ENCODE measurements at regions not wholly inside any gene's neighbourhood (a gene's known extent, or its start where the extent isn't known, plus 50 kb on each side); places are given as distances from the start of the nearest gene placed in this dataset.

DNA sequence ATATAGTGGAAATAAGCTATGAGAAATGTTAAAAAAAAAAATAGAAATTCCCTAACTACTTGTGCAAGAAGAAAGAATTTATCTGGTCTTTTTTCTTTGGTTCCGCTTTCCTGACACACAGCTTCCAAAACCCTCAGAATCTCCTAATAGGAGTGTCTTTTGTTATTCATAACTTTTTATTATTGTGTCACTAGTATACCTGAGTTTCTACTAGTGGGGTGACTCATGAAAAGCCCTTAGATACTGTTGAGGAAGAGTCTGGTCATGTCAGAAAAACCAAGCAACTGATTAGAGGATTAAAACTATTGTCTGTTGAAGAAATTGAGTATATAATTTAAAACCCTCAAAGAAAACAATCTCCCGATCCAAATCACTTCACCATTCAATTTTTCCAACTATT is 152.8 kb upstream of the IFNE start:
- H3K9me3 ChIP-seq (ENCODE audit: insufficient read depth, low read depth, low read length): no peaks in the 10 kb centered on the region
- WGBS: 93% methylated on average over 1 of the region's 2 CpGs
- no peaks in the 10 kb centered on the region for H3K36me3 ChIP-seq (ENCODE audit: insufficient read depth, low read length)
- H3K9ac ChIP-seq (ENCODE audit: low read depth, low read length): no peak overlapping the region
- no peaks in the 10 kb centered on the region for H3K27me3 ChIP-seq (ENCODE audit: insufficient read depth, low read length)
- no peaks in the 10 kb centered on the region for H3K4me1 ChIP-seq (ENCODE audit: insufficient read depth, low read length)
- H3K27ac ChIP-seq (ENCODE audit: low read depth, low read length): no peak overlapping the region
- H3K4me3 ChIP-seq (ENCODE audit: low read length): no peak overlapping the region

DNA sequence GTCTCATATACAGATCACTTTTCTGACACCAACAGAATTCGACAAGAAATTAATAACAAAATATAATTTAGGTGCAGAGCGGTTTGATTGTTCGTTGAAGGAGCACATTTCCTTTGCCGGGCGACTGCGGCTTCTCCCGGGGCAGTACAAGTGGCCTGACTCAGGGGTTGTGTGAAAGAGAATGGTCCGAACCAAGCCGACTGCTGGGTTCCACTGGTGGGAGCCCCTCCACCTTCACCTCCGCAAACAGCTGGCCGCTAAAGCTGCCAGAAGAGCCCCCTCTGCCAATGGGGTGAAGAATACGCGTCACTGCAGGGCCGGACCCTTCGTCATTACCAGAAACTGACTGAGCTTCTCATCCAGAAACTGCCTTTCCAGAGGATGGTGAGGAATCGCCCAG is 156.0 kb upstream of the IFNE start:
- H3K9me3 ChIP-seq (ENCODE audit: insufficient read depth, low read depth, low read length): 0 out of 2 replicates have a peak, but pooled peaks cover 4% of the 10 kb centered on the region
- H3K27ac ChIP-seq (ENCODE audit: low read depth, low read length): no peak overlapping the region
- H3K4me3 ChIP-seq (ENCODE audit: low read length): no peak overlapping the region
- H3K9ac ChIP-seq (ENCODE audit: low read depth, low read length): no peak overlapping the region
- no peaks in the 10 kb centered on the region for H3K27me3 ChIP-seq (ENCODE audit: insufficient read depth, low read length)
- WGBS: 96% methylated on average over 15 of the region's 16 CpGs
- no peaks in the 10 kb centered on the region for H3K4me1 ChIP-seq (ENCODE audit: insufficient read depth, low read length)
- H3K36me3 ChIP-seq (ENCODE audit: insufficient read depth, low read length): no peaks in the 10 kb centered on the region

DNA sequence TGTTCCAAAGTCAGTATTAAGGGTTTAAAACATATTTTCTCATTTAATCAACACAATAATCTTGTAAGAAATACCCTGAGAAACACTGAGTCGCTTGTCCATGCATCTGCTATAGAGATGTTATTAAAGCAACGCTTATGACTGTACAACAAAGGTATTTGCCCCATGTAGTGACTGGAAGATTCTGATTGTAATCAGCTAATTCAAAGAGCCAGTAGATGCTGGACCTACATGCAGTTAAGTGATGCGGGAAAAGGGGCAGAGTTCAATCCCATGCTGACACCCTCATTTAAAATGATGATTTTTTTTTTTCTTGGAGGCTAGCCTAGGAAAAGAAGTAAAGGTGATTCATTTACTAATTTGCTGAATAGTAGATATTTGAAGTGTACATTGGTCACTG is 149.3 kb upstream of the MTAP start:
- Histone ChIP-seq H3K27ac (ENCODE audit: low read depth, low read length) (no peak overlapping the region), H3K27me3 (ENCODE audit: insufficient read depth, low read length) (no peaks in the 10 kb centered on the region), H3K9me3 (ENCODE audit: insufficient read depth, low read depth, low read length) (no peaks in the 10 kb centered on the region; the same call in 1 of the 2 replicates), H3K36me3 (ENCODE audit: insufficient read depth, low read length) (no peaks in the 10 kb centered on the region), H3K9ac (ENCODE audit: low read depth, low read length) (no peak overlapping the region), H3K4me3 (ENCODE audit: low read length) (no peak overlapping the region), H3K4me1 (ENCODE audit: insufficient read depth, low read length) (no peaks in the 10 kb centered on the region)
- WGBS: 98% methylated on average over 3 of the region's 3 CpGs

DNA sequence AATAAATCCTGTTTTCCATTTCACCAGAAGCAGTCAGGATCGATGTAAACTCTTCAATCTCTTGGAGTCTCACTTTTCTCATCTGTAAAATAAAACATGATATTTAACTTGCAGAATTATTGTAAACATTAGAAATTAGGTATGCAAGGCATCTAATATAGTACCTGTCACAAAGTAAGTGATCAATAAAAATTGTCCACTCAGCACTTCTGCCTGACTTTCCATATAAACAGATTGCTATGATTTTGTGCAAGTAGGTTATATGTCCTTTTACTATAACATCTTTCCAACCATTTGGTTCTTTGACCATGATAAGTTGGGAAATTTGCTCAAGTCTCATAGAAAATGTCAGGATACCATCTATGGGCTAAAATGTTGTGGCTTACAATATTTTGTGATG is 148.8 kb upstream of the MTAP start:
- Histone ChIP-seq H3K9me3 (ENCODE audit: insufficient read depth, low read depth, low read length) (no peaks in the 10 kb centered on the region), H3K36me3 (ENCODE audit: insufficient read depth, low read length) (no peaks in the 10 kb centered on the region), H3K9ac (ENCODE audit: low read depth, low read length) (no peak overlapping the region), H3K27me3 (ENCODE audit: insufficient read depth, low read length) (no peaks in the 10 kb centered on the region), H3K4me3 (ENCODE audit: low read length) (no peak overlapping the region), H3K4me1 (ENCODE audit: insufficient read depth, low read length) (no peaks in the 10 kb centered on the region), H3K27ac (ENCODE audit: low read depth, low read length) (no peak overlapping the region)
- no CpG with 5 or more reads among the region's 1 CpG for WGBS

DNA sequence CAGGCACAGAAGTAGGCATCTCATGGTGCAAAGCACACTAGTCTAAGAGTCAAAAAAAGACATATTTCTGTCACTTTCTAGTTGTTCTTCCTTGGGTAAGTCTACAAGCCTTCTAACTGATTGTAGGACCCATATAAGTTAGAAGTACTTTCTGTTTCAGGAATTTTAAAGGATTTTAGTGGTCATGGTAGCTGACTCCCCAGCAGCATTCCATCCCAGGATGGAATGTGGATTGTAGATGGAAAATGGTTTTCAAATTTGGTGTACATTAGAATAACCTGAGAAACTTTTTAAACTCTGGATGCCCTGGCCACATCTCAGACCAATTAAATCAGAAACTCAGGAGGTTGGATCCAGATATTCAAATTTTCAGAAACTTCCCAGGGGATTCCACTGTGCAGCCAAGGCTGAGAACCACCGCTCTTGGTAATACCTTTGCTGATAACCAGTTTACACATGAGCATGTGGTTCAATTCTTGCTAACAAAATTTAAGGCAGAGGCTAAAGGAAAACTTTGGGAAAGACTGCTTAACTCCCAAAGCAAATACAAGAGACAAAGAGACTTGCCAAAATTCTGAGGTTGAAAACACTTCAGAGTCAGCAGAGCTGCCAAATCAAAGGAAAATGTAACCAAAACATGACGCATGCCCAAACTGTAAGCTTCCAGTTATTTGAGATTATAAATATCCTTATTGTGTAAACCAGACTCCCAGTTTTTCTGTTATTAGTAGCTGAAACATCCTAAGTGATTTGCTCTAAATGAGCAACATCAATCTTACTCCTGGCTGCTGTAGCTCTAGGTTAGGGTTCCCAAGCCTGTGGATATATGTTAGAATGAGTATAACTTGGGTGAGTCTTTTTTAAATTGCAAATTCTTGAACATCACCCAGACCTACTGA is 145.4 kb upstream of the MTAP start:
- 96% methylated on average over 1 of the region's 2 CpGs for WGBS
- Histone ChIP-seq H3K9me3 (ENCODE audit: insufficient read depth, low read depth, low read length) (no peaks in the 10 kb centered on the region), H3K36me3 (ENCODE audit: insufficient read depth, low read length) (no peaks in the 10 kb centered on the region), H3K4me3 (ENCODE audit: low read length) (no peak overlapping the region), H3K4me1 (ENCODE audit: insufficient read depth, low read length) (no peaks in the 10 kb centered on the region), H3K9ac (ENCODE audit: low read depth, low read length) (no peak overlapping the region), H3K27ac (ENCODE audit: low read depth, low read length) (no peak overlapping the region), H3K27me3 (ENCODE audit: insufficient read depth, low read length) (no peaks in the 10 kb centered on the region)

DNA sequence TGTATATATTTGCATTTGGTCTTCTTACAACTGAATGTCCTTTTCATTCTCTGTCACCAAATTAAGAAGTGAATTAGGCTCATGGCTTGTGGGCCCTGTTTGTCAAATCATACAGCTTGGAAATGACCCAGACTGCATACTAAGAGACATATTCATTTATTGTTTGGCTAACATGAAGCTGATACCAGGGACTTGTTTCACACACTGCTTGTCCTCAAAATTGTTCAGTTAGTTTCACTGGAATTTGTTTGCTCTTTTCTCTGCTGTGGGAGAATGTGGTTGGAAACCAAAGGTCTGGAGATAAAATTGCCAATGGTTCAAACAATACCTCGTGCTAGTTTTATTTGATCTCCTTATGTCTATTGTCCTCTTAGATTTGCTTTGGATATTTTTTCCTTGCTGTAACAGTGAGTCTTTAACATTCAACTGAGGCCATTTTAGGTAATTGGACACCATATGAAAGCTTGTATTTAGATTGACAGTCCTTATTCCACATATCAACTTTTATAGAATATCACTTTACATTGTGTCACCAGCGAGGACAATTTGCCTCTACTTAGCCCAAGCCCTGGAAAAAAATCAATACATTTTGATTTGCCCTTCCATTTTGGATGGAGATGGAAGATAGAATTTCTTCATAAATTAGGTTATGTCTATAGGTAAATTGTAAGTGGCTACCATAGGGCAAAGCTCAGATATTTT is 144.3 kb upstream of the MTAP start:
- Histone ChIP-seq H3K4me1 (ENCODE audit: insufficient read depth, low read length) (no peaks in the 10 kb centered on the region), H3K9me3 (ENCODE audit: insufficient read depth, low read depth, low read length) (no peaks in the 10 kb centered on the region), H3K9ac (ENCODE audit: low read depth, low read length) (no peak overlapping the region), H3K36me3 (ENCODE audit: insufficient read depth, low read length) (no peaks in the 10 kb centered on the region), H3K27me3 (ENCODE audit: insufficient read depth, low read length) (no peaks in the 10 kb centered on the region), H3K4me3 (ENCODE audit: low read length) (no peak overlapping the region), H3K27ac (ENCODE audit: low read depth, low read length) (no peak overlapping the region)
- WGBS: 95% methylated on average over 2 of the region's 2 CpGs

DNA sequence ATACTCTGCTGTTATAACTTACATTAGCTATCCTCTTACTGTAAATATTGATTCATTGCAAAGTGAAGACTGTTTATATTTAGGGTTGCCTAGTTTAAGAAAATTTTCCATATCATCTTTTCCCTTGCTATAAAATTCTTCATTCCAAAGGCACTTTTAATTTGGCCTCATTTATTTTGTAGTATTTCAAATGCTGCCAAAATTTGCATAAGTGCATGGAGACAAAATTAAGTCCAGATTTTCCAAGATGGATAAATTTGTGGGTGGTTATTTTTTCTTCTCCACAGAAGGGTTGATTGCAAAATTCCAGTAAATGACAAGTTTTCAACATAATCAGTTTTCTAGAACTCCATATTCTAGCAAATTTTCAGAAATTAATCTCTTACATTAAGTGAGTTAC is 141.5 kb upstream of the MTAP start:
- H3K9ac ChIP-seq (ENCODE audit: low read depth, low read length): no peak overlapping the region
- H3K27me3 ChIP-seq (ENCODE audit: insufficient read depth, low read length): no peaks in the 10 kb centered on the region
- H3K36me3 ChIP-seq (ENCODE audit: insufficient read depth, low read length): no peaks in the 10 kb centered on the region
- H3K4me3 ChIP-seq (ENCODE audit: low read length): no peak overlapping the region
- H3K9me3 ChIP-seq (ENCODE audit: insufficient read depth, low read depth, low read length): no peaks in the 10 kb centered on the region
- no peak overlapping the region for H3K27ac ChIP-seq (ENCODE audit: low read depth, low read length)
- no peaks in the 10 kb centered on the region for H3K4me1 ChIP-seq (ENCODE audit: insufficient read depth, low read length)

DNA sequence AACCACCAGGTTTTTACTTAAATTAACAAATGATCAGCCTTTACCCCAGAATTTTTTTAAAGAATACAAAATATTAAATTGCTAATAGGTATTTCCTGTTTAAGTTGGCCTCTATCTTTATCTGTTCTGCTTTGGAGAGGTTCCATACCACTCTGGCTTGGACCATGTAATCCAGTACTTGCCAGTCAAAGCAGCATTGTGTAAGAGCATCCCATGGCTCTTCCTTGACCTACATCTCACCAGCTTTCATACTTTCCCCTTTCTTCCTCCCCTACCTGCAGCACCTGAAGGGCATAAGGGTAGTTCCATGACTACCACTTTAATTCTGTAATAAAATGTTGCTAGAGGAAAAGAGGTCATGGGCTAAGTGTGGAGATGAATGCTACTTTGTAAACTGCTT is 140.8 kb upstream of the MTAP start:
- Histone ChIP-seq H3K4me1 (ENCODE audit: insufficient read depth, low read length) (no peaks in the 10 kb centered on the region), H3K4me3 (ENCODE audit: low read length) (no peak overlapping the region)

DNA sequence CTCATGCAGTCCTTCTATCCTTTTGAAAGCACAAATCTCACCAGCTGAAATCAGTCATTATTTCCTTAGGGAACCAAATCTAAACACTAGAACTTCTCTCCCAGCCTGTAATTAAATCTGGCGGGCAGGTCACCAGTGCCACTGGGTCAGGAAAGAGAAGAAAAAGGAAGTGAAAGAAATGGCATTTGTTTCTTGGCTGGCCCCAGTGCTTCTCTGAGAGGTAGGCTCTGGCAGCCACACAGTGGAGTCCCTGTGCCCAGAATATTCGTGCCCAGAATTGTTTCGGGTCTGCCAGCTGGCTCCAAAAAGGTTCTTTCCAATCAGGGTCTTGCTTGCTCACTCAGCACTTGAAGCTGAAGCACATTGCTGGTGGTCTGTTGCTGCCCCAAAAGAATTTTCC is 133.9 kb upstream of the MTAP start:
- Histone ChIP-seq H3K36me3 (ENCODE audit: insufficient read depth, low read length) (no peaks in the 10 kb centered on the region), H3K9me3 (ENCODE audit: insufficient read depth, low read depth, low read length) (no peaks in the 10 kb centered on the region), H3K4me3 (ENCODE audit: low read length) (no peak overlapping the region), H3K27me3 (ENCODE audit: insufficient read depth, low read length) (no peaks in the 10 kb centered on the region), H3K9ac (ENCODE audit: low read depth, low read length) (no peak overlapping the region), H3K4me1 (ENCODE audit: insufficient read depth, low read length) (0 out of 2 replicates have a peak, but pooled peaks cover 7% of the 10 kb centered on the region), H3K27ac (ENCODE audit: low read depth, low read length) (no peak overlapping the region)
- 94% methylated on average over 3 of the region's 3 CpGs for WGBS

More for the DNA sequence above, 140.8 kb upstream of the MTAP start:
- Histone ChIP-seq H3K9ac (ENCODE audit: low read depth, low read length) (no peak overlapping the region), H3K36me3 (ENCODE audit: insufficient read depth, low read length) (no peaks in the 10 kb centered on the region), H3K9me3 (ENCODE audit: insufficient read depth, low read depth, low read length) (no peaks in the 10 kb centered on the region), H3K27me3 (ENCODE audit: insufficient read depth, low read length) (no peaks in the 10 kb centered on the region), H3K27ac (ENCODE audit: low read depth, low read length) (no peak overlapping the region)

DNA sequence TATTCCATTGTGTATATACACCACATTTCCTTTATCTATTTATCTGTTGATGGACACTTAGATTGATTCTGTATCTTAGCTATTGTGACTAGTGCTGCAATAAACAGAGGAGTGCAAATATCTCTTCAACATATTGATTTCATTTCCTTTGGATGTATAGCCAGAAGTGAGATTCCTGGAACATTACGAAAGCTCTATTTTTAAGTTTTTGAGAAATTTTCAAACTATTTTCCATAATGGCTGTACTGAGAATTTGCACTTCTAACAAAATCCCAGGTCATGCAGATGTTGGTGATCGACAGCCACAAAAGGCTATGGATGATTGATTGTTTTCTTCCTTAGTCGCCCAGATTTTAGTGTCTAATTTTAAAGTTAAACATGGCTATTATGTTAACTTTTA is 132.7 kb upstream of the MTAP start:
- WGBS: 86% methylated on average over 1 of the region's 3 CpGs
- H3K4me3 ChIP-seq (ENCODE audit: low read length): no peak overlapping the region
- no peaks in the 10 kb centered on the region for H3K9me3 ChIP-seq (ENCODE audit: insufficient read depth, low read depth, low read length)
- no peak overlapping the region for H3K9ac ChIP-seq (ENCODE audit: low read depth, low read length)
- H3K27ac ChIP-seq (ENCODE audit: low read depth, low read length): no peak overlapping the region
- H3K36me3 ChIP-seq (ENCODE audit: insufficient read depth, low read length): no peaks in the 10 kb centered on the region
- H3K4me1 ChIP-seq (ENCODE audit: insufficient read depth, low read length): 0 out of 2 replicates have a peak, but pooled peaks cover 7% of the 10 kb centered on the region
- no peaks in the 10 kb centered on the region for H3K27me3 ChIP-seq (ENCODE audit: insufficient read depth, low read length)

DNA sequence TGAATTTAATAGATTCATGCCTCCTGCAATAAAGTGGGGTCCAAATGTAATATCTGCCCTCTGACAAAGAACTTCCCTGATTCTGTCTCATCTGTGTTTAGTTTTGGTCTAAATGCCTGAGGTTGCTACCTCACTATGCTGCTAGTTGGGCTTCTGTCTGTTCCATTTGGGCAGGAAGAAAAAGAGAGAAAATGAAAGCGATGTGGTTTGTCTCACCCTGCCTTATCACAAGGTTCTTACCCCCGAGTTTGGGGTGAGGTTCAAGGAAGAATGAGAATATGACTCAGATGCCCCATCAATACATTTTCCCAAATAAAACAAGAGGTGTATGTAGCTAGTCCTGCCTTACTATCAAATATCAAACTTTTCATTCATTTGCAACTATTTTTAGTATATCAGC is 132.1 kb upstream of the MTAP start:
- WGBS: 89% methylated on average over 1 of the region's 2 CpGs
- H3K9ac ChIP-seq (ENCODE audit: low read depth, low read length): no peak overlapping the region

More for the DNA sequence above, 132.1 kb upstream of the MTAP start:
- no peaks in the 10 kb centered on the region for H3K9me3 ChIP-seq (ENCODE audit: insufficient read depth, low read depth, low read length)
- H3K36me3 ChIP-seq (ENCODE audit: insufficient read depth, low read length): no peaks in the 10 kb centered on the region
- no peaks in the 10 kb centered on the region for H3K27me3 ChIP-seq (ENCODE audit: insufficient read depth, low read length)
- H3K4me1 ChIP-seq (ENCODE audit: insufficient read depth, low read length): 0 out of 2 replicates have a peak, but pooled peaks cover 7% of the 10 kb centered on the region
- no peak overlapping the region for H3K4me3 ChIP-seq (ENCODE audit: low read length)
- no peak overlapping the region for H3K27ac ChIP-seq (ENCODE audit: low read depth, low read length)

All from HUES64 (cell line).